Activated CD8-positive, alpha-beta T cell treated with anti-CD3 and anti-CD28 coated beads for 36 hours (primary cell): ENCODE measurements at regions not wholly inside any gene's neighbourhood (a gene's known extent, or its start where the extent isn't known, plus 50 kb on each side); places are given as distances from the start of the nearest gene placed in this dataset.

ENCODE experiments used
- ATAC-seq: fragments of 200-7000 bp; cut with Tn5 transposase; one replicate; pipeline ENCODE4 v1.10.0; 2021; ENCODE audit warnings: mild to moderate bottlenecking, moderate library complexity
- CTCF ChIA-PET: fragments of 350-600 bp; sonication (Branson Sonifier 250); formaldehyde crosslinking; loops from one replicate; lab custom pipeline; 2021; ENCODE audit warnings: antibody characterized with exemption; lab: Charles Lee
- POLR2A ChIA-PET: fragments of 350-600 bp; sonication (Branson Sonifier 250); formaldehyde crosslinking; loops from one replicate; lab custom pipeline; 2021; ENCODE audit warnings: antibody characterized with exemption; lab: Charles Lee
- DNase-seq: peaks from one replicate; pipeline ENCODE4 v3.0.0-alpha.2; 2020
- H3K27ac Mint-ChIP-seq: one replicate; pipeline ENCODE4 v1.8.0; 2021; ENCODE audit warnings: mild to moderate bottlenecking, mixed read lengths
- H3K27me3 Mint-ChIP-seq: one replicate; pipeline ENCODE4 v1.8.0; 2021; ENCODE audit warnings: mixed read lengths
- H3K36me3 Mint-ChIP-seq: one replicate; pipeline ENCODE4 v1.8.0; 2021; ENCODE audit warnings: low read depth, mixed read lengths
- H3K4me1 Mint-ChIP-seq: one replicate; pipeline ENCODE4 v1.8.0; 2021; ENCODE audit warnings: low read depth, mixed read lengths
- H3K4me3 Mint-ChIP-seq: one replicate; pipeline ENCODE4 v1.8.0; 2021; ENCODE audit warnings: mild to moderate bottlenecking, moderate library complexity, mixed read lengths
- H3K9me3 Mint-ChIP-seq: one replicate; pipeline ENCODE4 v1.8.0; 2021; ENCODE audit warnings: mixed read lengths
- CTCF ChIP-seq: fragments of 200-600 bp; IDR thresholded peaks from one replicate; pipeline ENCODE4 v1.8.0; 2022; ENCODE audit warnings: antibody characterized with exemption, mild to moderate bottlenecking
- intact Hi-C: fragments of 100-400 bp; cut with micrococcal nuclease; formaldehyde crosslinking; loops from one replicate; pipeline ENCODE4 v1.10.0; 2022

DNA sequence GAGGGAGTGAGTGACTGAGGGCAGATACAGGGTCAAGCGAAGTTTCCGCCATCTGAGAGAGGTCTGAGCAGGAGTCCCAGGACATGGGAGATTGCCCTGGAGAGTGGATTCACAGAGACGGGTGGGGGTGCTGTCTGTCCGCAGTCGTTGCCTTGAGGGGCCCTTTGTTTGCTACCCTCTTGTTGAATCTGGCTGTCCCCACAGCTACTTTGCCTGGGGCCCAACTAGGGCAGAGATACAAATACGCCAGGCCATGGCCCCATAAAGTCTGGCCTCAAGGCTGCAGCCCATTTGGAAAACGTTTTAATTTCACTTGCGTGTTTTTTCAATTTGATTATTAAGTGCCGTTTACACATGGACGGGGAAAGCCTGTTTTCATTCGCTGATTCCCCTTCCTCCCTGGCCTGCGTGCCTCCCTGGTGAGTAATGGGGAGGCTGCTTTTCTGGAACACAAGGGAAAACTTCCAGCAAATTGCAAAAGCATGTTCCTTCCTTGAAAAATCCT is 134.4 kb downstream of the SMIM20 start:
- no peak for DNase-seq
- ATAC-seq, result no peak
- Mint-ChIP-seq H3K4me1 (peaks cover 8% of the 10 kb centered on the region), H3K27me3 (peaks cover 23% of the 10 kb centered on the region), H3K9me3 (no peaks in the 10 kb centered on the region), H3K4me3 (no peak overlapping the region), H3K27ac (no peak overlapping the region), H3K36me3 (no peaks in the 10 kb centered on the region)
- TF ChIP-seq CTCF, result no peak
- ChIA-PET POLR2A (no interaction called here), CTCF (no interaction called here)
- intact Hi-C loops, result no loop called here

- Mint-ChIP-seq H3K9me3 (no peaks in the 10 kb centered on the region), H3K27me3 (peaks cover 21% of the 10 kb centered on the region), H3K36me3 (no peaks in the 10 kb centered on the region), H3K27ac (no peak overlapping the region), H3K4me1 (peaks cover 8% of the 10 kb centered on the region), H3K4me3 (no peak overlapping the region)
- intact Hi-C loops, result no loop called here
- ChIA-PET CTCF (no interaction called here), POLR2A (no interaction called here)
- TF ChIP-seq CTCF, result no peak
- DNase-seq, result no peak
- no peak for ATAC-seq
Measured at GRCh38 chr4:26048950-26049349, 134.9 kb downstream of the SMIM20 start.

- H3K9me3 Mint-ChIP-seq, result no peaks in the 10 kb centered on the region
- no peak overlapping the region for H3K27ac Mint-ChIP-seq
- peaks cover 17% of the 10 kb centered on the region for H3K27me3 Mint-ChIP-seq
- POLR2A ChIA-PET, result no interaction called here
- H3K4me3 Mint-ChIP-seq, result no peak overlapping the region
- H3K36me3 Mint-ChIP-seq, result no peaks in the 10 kb centered on the region
- ATAC-seq (no peak), DNase-seq (no peak)
- CTCF ChIA-PET, result no interaction called here
- no peak for TF ChIP-seq CTCF
- intact Hi-C loops, result no loop called here
- H3K4me1 Mint-ChIP-seq, result peaks cover 5% of the 10 kb centered on the region
Measured at GRCh38 chr4:26049447-26049846, 135.4 kb downstream of the SMIM20 start.

- TF ChIP-seq CTCF, result no peak
- H3K27me3 Mint-ChIP-seq, result peaks cover 14% of the 10 kb centered on the region
- H3K4me1 Mint-ChIP-seq, result no peaks in the 10 kb centered on the region
- H3K9me3 Mint-ChIP-seq, result peaks cover 2% of the 10 kb centered on the region
- intact Hi-C loops, result no loop called here
- ChIA-PET POLR2A (no interaction called here), CTCF (no interaction called here)
- H3K36me3 Mint-ChIP-seq, result no peaks in the 10 kb centered on the region
- H3K27ac Mint-ChIP-seq, result no peak overlapping the region
- no peak overlapping the region for H3K4me3 Mint-ChIP-seq
- no peak for ATAC-seq
- no peak for DNase-seq
Measured at GRCh38 chr4:26050212-26050643, 136.2 kb downstream of the SMIM20 start.

DNA sequence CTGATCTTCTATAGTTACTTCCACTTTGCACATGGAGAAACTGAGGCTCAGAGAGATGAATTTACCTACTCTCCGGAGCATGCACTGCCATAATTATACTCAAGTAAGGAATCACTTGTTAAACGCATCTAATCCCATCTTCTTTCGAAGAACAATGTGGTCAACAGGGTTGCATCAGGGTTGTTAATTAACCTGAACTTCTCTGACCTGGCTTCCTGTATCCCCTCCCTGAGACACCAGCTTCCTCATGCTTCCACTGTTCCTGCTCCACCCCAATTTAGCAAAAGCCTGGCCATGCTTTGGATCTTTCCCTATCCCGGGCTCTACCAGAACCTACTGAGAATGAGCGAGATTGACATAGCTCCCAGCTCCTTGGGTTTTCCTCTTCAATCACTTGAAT is 136.7 kb downstream of the SMIM20 start:
- POLR2A ChIA-PET, result no interaction called here
- peaks cover 14% of the 10 kb centered on the region for H3K27me3 Mint-ChIP-seq
- H3K36me3 Mint-ChIP-seq, result no peaks in the 10 kb centered on the region
- no peak for ATAC-seq
- CTCF ChIA-PET, result no interaction called here
- no peaks in the 10 kb centered on the region for H3K4me1 Mint-ChIP-seq
- no peak overlapping the region for H3K27ac Mint-ChIP-seq
- H3K9me3 Mint-ChIP-seq, result peaks cover 2% of the 10 kb centered on the region
- intact Hi-C loops, result no loop called here
- no peak overlapping the region for H3K4me3 Mint-ChIP-seq
- no peak for DNase-seq
- TF ChIP-seq CTCF, result no peak
